HTR-8/SVneo (cell line): ENCODE measurements at regions not wholly inside any gene's neighbourhood (a gene's known extent, or its start where the extent isn't known, plus 50 kb on each side); places are given as distances from the start of the nearest gene placed in this dataset.

Experiments
- DNase-seq: peaks from one replicate; pipeline ENCODE4 v3.0.0; 2011; ENCODE audit warnings: low spot score, mixed read lengths; ENCODE audit not compliant: insufficient read length
- FAIRE-seq: peaks from 2 replicates; lab custom pipeline; 2011; peaks lifted over from hg19 to GRCh38; lab: Jason Lieb, UNC

DNA sequence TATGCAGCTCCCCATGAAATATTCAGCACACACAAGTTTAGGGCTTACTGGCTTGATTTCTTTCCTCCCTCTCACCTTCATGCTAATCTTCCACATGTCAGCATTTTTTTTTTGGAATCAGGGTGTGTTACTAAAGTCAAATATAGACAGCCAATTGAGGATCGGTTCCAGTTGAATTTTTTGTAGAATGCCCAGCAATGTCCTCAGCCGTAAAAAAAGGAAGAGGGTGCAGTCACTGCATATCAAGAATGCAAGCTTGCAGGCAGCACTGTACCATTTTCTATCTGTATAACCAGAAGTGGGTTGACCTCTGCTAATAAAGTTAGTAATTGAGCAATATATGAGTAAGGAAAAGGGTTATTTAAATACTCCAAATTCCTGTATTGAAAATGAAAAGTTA is 51.4 kb upstream of the CHMP2B start:
- FAIRE-seq (no peak), DNase-seq (no peak)

DNA sequence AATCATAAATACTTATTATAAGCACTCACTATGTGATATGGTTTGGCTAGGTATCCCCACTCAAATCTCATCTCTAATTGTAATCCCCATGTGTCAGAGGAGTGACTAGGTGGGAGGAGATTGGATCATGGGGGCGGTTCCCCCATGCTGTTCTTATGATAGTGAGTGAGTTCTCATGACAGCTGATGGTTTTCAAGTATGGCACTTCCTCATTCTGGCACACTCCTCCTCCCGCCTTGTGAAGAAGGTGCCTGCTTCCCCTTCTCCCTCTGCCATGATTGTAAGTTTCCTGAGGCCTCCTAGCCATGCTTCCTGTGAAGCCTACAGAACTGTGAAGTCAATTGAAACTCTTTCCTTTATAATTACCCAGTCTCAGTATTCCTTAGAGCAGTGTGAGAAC is 53.3 kb upstream of the CHMP2B start:
- DNase-seq (no peak), FAIRE-seq (no peak)

DNA sequence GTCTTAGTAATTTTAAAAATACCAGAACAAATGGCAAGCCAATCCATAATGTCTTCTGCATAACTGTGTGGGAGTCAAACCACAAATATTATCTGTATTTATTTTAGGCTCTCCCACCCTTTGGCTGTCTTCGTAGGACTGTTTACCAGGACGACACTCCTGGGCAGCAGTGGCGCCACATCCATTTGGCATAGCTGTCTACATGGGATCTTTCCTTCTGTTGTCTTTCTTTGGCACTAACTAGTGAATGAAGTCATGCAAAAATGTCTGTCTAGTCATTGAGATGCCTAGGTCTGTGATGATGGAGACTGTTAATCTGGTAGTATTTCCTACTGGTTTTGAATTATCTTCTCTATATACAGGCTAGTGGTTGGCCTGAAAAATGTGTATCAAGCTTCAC is 54.0 kb upstream of the CHMP2B start:
- FAIRE-seq (peak; percentile 16), DNase-seq (no peak)

DNA sequence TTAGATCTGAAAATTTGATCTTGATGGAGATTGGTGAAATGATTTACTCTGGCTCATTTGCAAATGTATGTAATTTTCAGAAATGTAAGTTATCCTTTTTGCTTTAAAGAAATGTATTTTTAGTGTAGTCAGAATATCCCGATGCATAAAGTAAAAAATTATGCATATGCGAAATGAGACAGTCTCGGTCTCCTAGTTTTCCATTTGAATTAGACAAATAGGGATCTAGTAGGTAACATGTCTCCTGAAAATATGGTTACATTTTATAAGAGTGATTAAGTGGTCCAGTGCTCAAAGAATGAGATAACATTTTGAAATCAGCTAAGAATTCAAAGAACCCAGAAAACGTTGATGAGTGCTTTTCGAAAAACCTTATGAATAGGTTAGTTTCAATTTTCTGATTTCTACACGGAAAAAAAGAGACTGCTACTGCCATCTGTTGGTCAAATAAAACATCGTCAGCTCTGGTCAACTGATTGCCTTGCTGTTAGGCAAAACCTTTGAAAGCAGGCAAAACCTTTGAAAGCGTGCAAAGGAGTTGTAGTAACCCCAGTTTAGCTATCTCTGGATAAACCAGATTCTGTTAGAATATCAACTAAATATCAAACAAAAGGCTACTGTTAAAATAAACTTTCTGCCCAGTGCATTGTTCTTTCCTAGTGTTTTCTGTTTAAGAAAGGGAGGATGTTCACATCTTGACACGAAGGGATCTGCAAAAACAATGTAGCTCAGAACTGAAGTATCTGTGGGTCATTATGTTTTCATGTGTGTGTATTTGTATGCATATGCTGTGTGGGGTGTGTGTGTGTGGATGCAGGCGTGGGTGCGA is 59.3 kb upstream of the CHMP2B start:
- DNase-seq (peak; percentile 7), FAIRE-seq (no peak)

DNA sequence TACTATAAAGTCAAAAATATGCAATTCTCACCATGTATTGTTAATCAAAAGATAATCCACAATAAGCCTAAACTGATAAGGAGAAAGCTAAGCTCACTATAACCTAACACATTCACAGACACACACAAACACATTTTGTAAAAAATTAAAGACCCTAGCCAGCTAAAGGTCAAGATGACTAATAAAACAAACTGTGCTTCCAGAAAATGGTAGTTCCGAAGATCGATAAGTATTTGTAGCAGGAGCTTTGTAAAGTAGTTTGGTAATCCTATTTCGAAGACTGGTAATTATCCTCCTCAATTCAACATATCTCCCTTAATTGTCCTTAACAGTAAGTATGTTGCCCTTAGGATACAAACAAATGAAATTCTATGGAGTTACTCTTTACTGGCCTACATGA is 62.9 kb upstream of the CHMP2B start:
- no peak for FAIRE-seq
- no peak for DNase-seq

DNA sequence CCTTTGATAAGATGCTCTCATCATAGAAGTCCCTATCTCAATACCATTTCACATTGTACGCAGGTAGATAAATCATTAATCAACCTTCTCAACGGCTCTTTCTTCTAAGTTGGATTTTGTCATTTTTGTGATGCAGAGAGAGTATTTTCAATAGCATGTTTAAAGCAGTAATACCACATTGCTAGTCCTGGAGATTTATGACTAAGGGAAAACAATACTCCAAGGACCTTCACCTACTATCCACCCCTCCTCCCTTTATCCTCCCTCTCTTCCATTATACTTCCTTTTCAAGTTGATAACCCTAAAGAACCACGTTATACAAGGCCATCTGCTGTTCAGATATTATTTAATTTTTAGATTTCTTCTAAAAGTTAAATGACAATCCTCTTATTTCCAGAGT is 65.3 kb upstream of the CHMP2B start:
- no peak for DNase-seq
- no peak for FAIRE-seq

DNA sequence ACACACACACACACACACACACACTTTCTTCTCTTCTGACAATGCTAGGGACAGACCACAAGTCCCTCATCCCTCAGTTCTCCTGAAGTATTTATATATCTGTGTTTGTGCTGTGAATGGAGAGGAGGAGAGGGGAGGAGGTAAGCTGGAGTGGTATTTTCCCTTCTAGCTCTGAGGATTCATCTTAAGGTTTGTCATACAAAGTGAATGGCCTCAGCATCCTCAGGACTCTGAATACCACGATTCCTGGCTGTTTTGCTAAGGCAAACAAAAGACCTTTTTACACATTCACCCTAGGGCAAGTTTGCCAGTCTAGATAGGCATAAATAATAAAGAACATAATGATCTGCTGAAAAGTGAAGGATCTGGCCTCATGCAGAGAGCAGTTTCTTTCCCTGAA is 65.7 kb upstream of the CHMP2B start:
- DNase-seq (no peak), FAIRE-seq (no peak)

DNA sequence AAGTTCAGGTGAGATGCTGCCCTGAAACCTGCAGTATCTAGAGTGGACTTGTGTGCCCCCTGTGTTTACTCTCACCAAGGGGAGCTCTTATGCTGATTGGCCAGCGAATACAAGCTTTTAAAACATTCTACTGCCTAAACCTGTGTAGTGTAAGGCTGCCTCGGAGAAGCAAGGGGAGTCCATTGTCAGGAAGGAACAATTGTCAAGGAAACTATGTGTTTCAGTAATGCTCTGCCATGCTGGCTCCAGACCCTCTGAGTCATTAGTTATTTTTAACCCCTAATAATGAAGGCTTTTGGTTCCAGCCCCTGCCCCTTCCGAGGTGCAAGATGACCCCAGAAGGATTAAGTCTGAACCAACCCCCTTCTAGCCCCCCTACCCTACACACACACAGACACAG is 66.1 kb upstream of the CHMP2B start:
- FAIRE-seq (no peak), DNase-seq (no peak)

DNA sequence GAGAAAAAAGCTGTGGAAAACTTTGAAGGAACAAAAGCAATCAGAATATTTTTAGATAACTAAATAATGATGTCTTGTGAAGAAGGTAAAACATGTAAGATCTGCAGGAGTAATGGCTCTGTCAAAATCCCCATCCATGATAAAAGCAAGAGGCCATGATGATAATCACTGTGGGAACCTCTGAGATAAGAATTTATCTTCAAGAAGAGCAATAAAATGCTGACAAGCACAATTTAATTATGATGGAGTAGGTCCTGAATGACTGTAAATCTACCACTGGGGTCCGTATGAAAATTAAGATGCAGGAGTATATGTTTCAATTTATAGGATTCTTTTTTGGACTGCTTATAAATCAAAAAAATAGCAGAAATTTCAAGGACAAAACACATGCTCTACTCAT is 68.3 kb upstream of the CHMP2B start:
- no peak for DNase-seq
- no peak for FAIRE-seq

DNA sequence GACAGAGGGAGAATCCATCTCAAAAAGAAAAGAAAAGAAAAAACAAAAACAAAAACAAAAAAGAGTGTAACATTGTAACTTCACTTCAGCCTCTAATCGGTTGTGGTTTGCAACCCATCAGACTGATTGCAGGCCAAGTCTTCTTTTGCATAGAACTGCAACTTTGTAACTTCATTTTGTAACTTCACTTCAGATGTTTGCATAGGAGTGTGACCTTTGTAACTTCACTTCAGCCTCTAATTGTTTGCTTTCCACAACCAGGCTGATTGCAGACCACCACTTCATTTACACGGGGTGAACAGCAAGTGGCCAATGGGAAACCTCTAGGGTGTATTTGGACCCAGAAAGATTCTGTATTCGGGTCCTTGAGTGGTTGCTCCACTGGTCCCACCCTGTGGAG is 79.1 kb upstream of the CHMP2B start:
- DNase-seq (no peak), FAIRE-seq (no peak)

DNA sequence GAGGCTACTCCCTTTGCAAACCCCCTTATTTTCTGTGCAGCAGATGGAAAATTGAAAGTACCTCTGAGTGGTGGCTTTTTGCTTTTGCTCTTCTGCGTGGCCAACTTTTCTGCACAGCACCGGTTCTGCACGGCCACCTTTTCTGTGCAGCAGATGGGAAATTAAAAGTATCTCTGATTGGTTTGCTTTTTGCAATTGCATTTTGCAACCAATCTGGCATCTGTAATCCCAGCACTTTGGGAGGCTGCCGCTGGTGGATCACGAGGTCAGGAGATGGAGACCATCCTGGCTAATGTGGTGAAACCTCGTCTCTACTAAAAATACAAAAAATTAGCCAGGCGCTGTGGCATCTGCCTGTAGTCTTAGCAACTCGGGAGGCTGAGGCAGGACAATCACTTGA is 79.5 kb upstream of the CHMP2B start:
- no peak for DNase-seq
- FAIRE-seq: no peak

DNA sequence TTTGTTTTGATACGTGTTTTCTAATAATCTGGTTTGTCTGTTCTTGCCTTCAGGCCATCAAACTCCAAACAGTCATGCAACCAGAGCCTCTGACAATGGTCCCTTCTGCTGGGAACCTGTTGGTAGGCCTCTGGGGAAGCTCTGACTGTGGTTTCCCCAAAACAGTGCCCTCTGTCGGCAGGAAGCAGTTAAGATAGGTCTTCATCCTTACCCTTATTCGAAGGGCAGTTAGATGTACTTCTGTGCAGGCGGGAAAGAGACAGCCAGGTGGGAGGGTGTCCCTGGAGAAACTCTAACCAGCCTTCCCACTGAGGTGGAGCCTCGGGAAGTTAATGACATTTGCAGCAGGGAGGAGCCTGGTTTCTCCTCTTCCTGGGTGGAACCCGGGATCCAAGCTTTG is 81.6 kb upstream of the CHMP2B start:
- FAIRE-seq (no peak), DNase-seq (no peak)

DNA sequence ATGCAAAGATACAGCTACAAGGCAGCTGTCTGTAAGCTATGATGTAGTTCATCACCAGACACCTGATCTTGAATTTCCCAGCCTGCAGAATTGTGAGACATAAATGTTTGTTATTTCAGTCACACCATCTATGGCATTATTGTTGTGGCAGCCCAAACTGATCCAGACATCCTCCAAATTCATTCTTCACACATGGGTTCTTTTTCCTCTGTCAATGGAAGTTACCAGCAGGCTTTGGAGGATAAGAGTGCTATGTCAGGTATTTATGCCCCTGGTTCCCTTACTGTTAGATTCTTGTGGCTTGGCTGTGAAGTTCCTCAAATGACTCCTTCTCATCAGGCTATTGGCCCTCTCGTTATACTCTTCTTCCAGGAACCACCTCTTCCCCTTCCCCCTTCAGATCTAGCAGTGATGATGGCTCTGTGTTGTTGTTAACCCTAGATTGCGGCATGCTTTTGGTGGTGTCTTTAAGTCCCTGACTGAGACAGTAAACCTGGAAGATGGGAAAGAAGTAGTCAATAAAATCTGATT is 91.0 kb upstream of the CHMP2B start:
- no peak for FAIRE-seq
- DNase-seq: no peak

DNA sequence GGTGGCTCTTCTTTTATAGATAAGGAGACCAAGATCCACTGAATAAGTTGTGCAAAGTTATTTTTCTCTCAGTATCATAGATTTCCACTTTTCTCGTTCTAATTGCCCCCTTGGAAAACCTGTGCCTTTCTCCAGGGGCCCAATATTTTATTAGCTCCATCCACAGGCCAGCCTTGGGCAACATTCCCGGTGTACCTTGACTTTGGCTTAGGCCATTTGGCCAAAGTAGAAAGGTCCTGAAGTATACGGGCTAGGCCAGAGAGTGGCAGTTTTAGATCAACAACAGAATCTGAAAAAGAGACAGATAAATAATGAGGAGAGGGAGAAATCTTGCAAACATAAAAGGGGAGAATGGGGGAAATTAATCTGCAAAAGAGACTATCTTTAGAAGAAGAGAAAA is 91.7 kb upstream of the CHMP2B start:
- DNase-seq (no peak), FAIRE-seq (no peak)

DNA sequence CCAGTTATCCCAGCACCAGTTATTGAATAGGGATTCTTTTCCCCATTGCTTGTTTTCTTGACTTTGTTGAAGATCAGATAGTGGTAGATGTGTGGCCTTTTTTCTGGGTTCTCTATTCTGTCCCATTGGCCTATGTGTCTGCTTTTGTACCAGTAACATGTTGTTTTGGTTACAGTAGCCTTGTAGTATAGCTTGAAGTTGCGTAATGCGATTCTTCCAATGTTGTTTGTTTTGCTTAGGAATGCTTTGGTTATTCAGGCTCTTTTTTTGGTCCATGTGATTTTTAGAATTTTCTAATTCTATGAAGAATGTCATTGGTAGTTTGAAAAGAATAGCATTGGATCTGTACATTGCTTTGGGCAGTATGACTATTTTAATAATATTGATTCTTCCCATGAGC is 94.3 kb upstream of the CHMP2B start:
- DNase-seq (no peak), FAIRE-seq (no peak)

DNA sequence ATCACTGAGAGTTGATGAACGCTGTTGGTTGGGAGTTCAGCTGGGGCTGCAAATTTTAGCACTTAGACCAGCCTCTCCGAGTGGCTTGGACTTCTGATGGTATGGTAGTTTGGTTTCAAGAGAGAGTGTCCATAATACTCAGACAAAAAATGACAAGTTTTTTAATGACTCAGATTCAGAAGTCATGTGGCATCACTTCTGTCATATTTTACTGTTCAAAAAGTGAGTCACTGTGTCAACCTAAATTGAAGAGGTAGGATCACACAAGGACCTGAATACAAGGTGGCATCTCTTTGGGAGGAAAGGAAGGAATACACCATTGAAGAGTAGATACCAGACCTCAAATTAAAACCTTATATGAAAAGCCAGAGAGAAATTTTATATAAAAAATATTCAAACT is 99.1 kb upstream of the CHMP2B start:
- DNase-seq (no peak), FAIRE-seq (no peak)

DNA sequence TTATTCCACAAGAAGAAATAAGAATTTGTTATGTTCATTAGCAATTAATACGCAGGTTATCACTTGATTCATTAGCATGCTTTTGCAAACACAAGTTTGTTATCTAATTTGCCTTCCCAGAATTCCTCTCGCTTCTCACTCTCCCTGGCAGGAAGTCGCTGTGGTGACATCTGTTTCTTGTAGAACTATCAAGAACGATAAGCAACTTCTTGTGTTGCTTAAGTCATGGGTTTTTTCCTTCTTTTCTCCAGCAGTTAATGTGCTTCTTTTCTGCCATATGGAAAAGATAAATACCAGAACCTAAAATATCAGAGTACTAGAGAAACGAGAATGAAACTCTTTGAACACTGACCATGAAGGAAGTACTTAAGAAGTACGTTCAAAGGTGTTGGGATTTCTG is 99.8 kb upstream of the CHMP2B start:
- DNase-seq (no peak), FAIRE-seq (no peak)

DNA sequence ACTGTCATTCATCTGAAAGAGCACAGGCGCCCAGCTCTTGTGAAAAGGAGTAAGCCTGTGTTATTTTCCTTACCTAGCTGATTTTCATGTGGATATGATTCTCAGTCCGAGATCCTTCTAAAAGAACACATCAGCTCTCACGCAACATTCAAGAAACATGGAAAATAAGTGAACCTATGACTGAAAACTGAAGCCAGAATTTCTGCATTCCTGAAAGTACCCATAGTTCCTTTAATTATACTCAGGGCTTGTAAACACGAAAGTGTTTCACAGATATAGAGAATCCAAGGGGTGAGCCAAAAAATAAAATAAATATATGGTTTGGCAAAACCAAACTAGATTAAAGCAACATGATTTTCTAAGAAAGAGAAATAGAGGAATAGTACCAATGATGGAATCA is 100.8 kb upstream of the CHMP2B start:
- DNase-seq: no peak

DNA sequence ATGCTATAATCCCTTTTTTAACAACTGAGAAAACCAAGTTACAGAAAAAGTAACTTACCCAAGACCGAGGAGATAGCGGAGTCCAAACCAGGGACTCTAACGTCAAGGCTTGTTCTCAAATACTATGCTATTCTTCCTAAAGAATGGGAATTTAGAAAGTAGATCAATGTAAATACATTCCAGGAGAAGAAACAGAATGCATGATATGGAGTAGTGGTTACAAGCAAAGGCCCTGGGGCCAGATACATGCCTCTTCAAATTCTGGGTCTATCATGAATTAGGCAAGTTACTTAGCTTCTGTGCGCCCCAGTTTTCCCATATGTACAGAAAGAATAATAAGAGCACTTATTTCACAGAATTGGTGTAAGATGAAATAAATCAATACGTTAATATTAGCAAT is 102.0 kb upstream of the CHMP2B start:
- FAIRE-seq (no peak), DNase-seq (no peak)

More for the DNA sequence above, 100.8 kb upstream of the CHMP2B start:
- no peak for FAIRE-seq

DNA sequence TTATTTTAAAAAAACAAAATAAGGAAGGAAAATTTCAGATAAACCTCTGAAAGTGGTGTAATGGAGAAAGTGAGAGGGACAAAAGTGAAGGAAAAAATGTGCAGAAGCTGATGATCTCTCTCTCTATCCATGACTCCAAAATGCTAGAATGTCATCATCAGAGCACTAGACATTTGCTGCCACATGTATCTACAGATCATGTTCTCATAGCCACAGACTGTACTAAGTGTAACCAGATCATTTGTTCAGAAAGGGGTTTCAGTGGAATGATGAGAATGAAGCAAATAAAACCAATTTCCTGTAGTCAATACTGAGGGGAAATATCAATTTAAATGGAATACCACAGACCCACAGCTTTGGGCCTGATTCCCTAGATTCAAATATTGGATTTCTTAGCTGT is 104.3 kb upstream of the CHMP2B start:
- FAIRE-seq (no peak), DNase-seq (no peak)

DNA sequence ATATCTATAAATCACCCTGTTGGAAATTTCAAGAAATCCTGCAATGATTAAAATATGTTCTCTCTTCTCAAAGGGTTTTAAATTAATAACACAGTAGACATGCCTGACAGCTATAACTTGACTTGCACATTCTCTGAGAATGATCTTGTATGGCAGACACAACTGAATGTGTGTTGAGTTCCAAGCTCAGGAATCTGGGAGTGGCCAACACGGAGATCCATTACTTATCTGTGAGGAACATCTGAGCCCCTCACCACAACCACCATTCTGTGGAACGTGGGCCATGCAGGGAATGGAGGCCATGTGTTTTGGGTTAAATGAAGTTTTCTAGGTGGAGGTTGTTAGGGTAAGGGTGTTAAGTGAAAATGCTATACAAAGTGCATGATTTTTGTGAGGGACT is 105.3 kb upstream of the CHMP2B start:
- DNase-seq (no peak), FAIRE-seq (no peak)

DNA sequence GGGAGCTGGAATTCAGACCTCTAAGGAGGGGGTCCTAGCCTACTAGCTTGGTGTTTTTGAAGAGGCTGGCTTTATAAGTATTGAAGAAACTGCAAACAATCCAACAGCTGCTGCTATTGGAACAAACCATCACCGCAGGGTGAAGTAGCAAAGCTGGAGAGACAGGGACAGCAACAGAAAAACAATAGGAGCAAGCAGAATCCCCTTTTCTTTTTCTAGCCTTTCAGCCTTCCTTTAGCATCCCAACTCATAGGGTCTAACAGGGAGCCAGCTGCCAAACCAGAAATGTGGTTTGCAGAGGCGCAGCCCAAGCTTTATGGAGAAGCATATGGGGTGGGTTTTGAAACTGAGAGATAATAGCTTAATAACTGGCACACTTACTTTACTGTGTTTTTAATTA is 106.2 kb upstream of the CHMP2B start:
- DNase-seq (no peak), FAIRE-seq (no peak)
